RWPE2 (cell line): ENCODE measurements at regions not wholly inside any gene's neighbourhood (a gene's known extent, or its start where the extent isn't known, plus 50 kb on each side); places are given as distances from the start of the nearest gene placed in this dataset.

Experiments
- ATAC-seq: fragments of 200-7000 bp; cut with Tn5 transposase; 3 replicates; pipeline ENCODE4 v1.9.1; 2021; ENCODE audit warnings: low read depth
- DNase-seq: peaks from one replicate; pipeline ENCODE4 v3.0.0-alpha.2; 2020; ENCODE audit warnings: low spot score
- H3K27ac ChIP-seq: fragments of 450-650 bp; 2 replicates; pipeline ENCODE4 v1.5.1; 2017; ENCODE audit warnings: mild to moderate bottlenecking; ENCODE audit not compliant: poor library complexity, severe bottlenecking
- H3K27me3 ChIP-seq: fragments of 250-450 bp; sonication (Bioruptor Pico); 2 replicates; pipeline ENCODE4 v1.5.1; 2021; ENCODE audit warnings: mild to moderate bottlenecking, moderate library complexity; ENCODE audit not compliant: insufficient read depth, poor library complexity, severe bottlenecking
- H3K36me3 ChIP-seq: fragments of 250-450 bp; sonication (Bioruptor Pico); 2 replicates; pipeline ENCODE4 v1.5.1; 2020; ENCODE audit warnings: low read depth, mild to moderate bottlenecking, moderate library complexity
- H3K4me1 ChIP-seq: fragments of 250-450 bp; sonication (Bioruptor Pico); 2 replicates; pipeline ENCODE4 v1.5.1; 2021; ENCODE audit warnings: mild to moderate bottlenecking, moderate library complexity; ENCODE audit not compliant: insufficient read depth, poor library complexity, severe bottlenecking
- H3K4me3 ChIP-seq: fragments of 250-450 bp; sonication (Bioruptor Pico); 2 replicates; pipeline ENCODE4 v1.5.1; 2021; ENCODE audit warnings: mild to moderate bottlenecking, moderate library complexity; ENCODE audit not compliant: severe bottlenecking
- H3K9me3 ChIP-seq: fragments of 250-450 bp; sonication (Bioruptor Pico); 2 replicates; pipeline ENCODE4 v1.5.1; 2021; ENCODE audit warnings: mild to moderate bottlenecking, moderate library complexity; ENCODE audit not compliant: severe bottlenecking
- TF ChIP-seq, protein P1 (sequence below): fragments of 450-650 bp; IDR thresholded peaks from one replicate; pipeline ENCODE4 v1.5.1; 2017; ENCODE audit warnings: mild to moderate bottlenecking, moderate library complexity; ENCODE audit not compliant: poor library complexity, severe bottlenecking

DNA sequence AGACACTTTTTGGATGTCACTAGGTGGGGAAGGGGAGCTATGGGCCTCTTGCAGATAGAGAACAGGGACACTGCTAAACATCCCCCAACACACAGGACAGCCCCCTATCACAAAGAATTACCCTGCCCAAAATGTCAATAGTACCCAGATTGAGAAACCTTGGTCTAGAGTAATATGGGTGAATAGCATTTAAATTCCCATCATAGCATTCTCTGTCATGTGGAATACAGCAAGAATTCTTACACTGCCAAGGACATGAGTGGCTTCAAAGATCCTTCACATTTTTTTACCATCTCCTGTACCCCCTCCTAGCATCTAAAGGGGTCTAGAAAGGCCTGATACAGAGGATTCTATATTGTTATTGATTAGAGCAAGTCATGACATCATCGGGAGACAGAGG lies 83.1 kb upstream of the SSTR4 start:
- Histone ChIP-seq H3K9me3 (no peaks in the 10 kb centered on the region), H3K4me3 (no peak overlapping the region), H3K36me3 (no peaks in the 10 kb centered on the region), H3K27me3 (no peaks in the 10 kb centered on the region), H3K4me1 (peaks cover 4% of the 10 kb centered on the region), H3K27ac (no peak overlapping the region)
- TF ChIP-seq, protein P1, sequence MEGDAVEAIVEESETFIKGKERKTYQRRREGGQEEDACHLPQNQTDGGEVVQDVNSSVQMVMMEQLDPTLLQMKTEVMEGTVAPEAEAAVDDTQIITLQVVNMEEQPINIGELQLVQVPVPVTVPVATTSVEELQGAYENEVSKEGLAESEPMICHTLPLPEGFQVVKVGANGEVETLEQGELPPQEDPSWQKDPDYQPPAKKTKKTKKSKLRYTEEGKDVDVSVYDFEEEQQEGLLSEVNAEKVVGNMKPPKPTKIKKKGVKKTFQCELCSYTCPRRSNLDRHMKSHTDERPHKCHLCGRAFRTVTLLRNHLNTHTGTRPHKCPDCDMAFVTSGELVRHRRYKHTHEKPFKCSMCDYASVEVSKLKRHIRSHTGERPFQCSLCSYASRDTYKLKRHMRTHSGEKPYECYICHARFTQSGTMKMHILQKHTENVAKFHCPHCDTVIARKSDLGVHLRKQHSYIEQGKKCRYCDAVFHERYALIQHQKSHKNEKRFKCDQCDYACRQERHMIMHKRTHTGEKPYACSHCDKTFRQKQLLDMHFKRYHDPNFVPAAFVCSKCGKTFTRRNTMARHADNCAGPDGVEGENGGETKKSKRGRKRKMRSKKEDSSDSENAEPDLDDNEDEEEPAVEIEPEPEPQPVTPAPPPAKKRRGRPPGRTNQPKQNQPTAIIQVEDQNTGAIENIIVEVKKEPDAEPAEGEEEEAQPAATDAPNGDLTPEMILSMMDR = no peak
- ATAC-seq = no peak
- DNase-seq = no peak

DNA sequence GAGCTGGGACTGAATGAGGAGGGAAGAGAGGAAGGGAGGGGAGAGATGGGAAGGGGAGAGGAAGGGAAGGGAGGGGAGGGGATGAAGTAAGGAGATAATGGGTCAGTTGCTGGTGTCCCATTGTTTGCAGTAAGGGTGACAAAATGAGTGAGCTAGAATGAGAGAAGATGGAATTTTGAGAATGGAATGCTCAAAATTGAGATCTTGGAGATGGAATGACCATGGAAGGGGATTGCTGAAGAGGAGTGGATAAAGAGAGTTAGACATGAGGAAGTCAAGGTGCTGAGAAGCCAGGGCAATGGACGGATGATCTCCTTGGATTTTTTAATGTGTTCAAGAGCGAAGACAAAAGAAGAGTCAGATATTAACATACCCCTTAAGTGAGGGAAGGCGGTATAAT lies 80.5 kb upstream of the SSTR4 start:
- no peaks in the 10 kb centered on the region for H3K27me3 ChIP-seq

DNA sequence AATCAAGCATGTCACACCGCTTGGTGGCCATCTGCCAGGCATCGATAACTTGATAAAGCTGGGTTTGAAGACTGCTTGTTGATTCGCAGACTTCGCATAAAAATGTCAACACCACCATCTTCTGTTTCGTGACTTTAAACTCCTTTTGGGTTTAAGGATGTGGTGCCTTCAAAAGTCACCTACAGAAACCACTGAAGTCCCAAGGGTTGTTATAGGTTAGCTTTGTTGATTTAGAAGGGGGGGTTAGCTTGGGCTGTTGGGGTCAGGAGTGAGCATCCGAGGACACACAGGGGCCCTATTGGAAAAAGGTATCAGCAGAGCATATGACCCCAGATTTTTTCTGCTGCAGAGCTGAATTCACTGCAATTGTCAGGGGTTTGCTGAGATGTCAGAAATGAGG lies 76.7 kb upstream of the SSTR4 start:
- no peak overlapping the region for H3K27ac ChIP-seq
- H3K9me3 ChIP-seq = no peaks in the 10 kb centered on the region
- H3K36me3 ChIP-seq = no peaks in the 10 kb centered on the region
- TF ChIP-seq, protein P1 = no peak
- peaks cover 5% of the 10 kb centered on the region for H3K4me1 ChIP-seq
- H3K27me3 ChIP-seq = no peaks in the 10 kb centered on the region
- no peak for DNase-seq
- no peak overlapping the region for H3K4me3 ChIP-seq
- no peak for ATAC-seq

More for the DNA sequence above, 80.5 kb upstream of the SSTR4 start:
- H3K36me3 ChIP-seq = no peaks in the 10 kb centered on the region
- no peak overlapping the region for H3K27ac ChIP-seq
- DNase-seq (no peak), ATAC-seq (no peak)
- peaks cover 2% of the 10 kb centered on the region for H3K4me1 ChIP-seq
- no peaks in the 10 kb centered on the region for H3K9me3 ChIP-seq
- TF ChIP-seq, protein P1 = no peak
- no peak overlapping the region for H3K4me3 ChIP-seq

DNA sequence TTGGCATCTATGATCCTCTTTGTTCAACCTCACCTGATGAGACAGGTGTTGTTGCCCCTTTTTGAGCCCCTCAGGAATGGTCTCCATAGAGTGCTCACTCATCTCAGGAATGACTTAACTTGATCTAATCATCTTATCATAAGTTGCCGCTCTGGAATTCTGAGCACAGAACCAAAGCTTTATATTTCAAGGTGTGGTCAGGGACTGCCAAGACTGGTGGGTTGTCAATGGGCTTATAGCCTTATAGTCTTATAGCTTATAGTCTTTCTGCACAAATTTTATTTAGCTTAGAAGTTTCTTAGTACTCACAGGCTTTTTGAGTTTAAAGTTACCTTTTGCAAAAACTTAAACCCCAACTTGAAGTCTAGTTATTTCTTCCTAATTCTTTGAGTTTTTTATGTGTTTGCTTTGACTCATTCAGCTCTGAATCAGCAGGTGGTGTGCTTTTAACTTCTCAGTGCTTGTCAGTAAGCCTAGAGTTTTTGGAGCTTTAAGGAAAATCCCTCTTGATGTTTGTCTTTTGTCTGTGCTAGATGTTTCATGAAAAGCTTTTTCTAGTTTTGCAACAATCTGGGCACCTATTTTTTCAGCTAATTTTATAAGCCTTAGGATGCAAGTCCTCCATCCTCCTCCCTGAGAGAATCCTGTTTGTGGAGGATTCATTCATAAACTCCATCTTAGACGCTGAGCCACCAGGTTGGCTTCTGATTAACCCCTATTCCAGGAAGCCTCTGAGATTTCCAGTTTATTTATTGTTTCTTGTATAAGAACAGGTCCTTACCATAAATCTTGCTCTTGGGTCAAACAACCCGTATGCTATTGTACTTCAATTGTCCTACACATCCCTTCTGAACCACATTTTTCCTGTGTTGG lies 72.3 kb upstream of the SSTR4 start:
- Histone ChIP-seq H3K4me1 (peaks cover 18% of the 10 kb centered on the region), H3K27me3 (no peaks in the 10 kb centered on the region), H3K9me3 (no peaks in the 10 kb centered on the region), H3K36me3 (no peaks in the 10 kb centered on the region), H3K27ac (peak overlapping the region; percentile 48), H3K4me3 (no peak overlapping the region)
- TF ChIP-seq, protein P1 = peak; percentile 27
- DNase-seq = no peak
- ATAC-seq = peak; percentile 87

DNA sequence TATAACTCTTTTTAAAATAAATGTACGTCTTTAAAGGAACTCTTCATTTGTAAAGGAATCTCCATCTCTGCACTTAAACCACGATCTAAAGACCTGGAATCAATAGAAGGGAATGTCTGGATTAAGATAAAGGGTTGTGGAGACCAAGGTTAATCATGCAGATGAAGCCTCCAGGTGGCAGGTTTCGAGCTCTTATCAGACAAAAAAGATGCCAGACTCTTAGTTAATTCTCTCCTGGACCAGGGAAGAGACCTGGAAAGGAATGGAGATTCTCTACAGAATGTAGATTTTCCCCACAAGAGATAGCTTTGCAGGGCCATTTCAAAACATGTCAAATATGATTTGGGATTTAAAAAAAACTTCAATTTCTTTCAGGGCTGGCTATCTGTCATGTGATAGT lies 71.5 kb upstream of the SSTR4 start:
- DNase-seq = no peak
- Histone ChIP-seq H3K4me1 (peaks cover 18% of the 10 kb centered on the region), H3K27me3 (no peaks in the 10 kb centered on the region), H3K27ac (peak overlapping the region; percentile 48), H3K4me3 (no peak overlapping the region), H3K36me3 (no peaks in the 10 kb centered on the region), H3K9me3 (no peaks in the 10 kb centered on the region)
- ATAC-seq = no peak
- TF ChIP-seq, protein P1 = no peak
